Non-pigmented ciliary epithelial cell (primary cell): ENCODE measurements at regions not wholly inside any gene's neighbourhood (a gene's known extent, or its start where the extent isn't known, plus 50 kb on each side); places are given as distances from the start of the nearest gene placed in this dataset.

Experiments used
- DNase-seq: peaks from one replicate; pipeline ENCODE4 v3.0.0-alpha.2; 2010; ENCODE audit warnings: low read depth

GRCh38 chr10:64505501-64505900 lies 984.3 kb downstream of the REEP3 start:
- no peak for DNase-seq

- DNase-seq: no peak
Measured at GRCh38 chr10:64506963-64507362, 985.8 kb downstream of the REEP3 start.

DNA sequence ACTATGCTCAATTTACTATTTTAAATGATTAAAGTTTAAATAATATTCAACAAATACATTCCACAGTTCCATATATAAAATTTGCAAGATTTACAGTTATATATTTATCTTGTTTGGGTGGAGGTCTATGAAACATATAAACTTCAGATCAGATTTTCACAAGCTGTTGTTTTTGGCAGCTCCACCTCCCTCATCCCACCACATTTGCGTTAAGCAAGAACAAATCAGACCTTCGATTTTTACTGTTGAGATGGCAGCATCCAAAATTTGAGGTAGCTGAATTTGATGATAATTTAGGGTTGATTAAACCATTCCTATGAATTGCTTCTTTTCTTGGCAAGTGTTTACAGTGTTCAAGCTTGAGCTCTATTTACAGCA lies 986.4 kb downstream of the REEP3 start:
- DNase-seq: no peak

DNA sequence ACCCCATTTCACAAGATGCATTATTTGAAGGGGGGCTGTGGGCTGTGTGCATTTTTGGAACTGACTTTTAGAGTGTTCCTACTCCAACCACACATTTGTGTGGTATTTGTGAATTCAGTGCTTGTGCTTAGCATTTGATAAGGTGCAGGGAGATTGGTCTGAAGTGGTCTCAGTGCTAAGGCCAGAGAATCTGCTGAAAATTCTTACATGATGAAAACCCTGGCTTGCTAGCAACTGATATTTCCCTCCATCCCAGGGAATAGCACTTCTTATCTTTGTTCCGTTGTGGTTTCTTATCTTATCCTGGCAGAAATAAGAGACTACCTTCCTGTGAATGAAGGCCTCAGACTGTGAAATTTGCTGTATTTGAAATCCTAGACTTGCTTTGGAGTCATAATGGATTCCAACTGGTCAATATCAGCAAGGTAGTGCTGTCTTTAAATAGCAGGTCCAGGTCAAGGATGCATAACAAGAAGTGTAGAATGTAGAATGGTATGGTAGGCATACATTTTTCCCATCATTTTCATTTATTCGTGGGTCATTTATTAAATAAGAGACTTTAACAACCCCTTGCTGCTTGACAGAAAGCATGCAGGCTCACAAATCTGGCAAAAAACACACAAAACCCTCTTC lies 986.9 kb downstream of the REEP3 start:
- DNase-seq: peak; percentile 13

DNA sequence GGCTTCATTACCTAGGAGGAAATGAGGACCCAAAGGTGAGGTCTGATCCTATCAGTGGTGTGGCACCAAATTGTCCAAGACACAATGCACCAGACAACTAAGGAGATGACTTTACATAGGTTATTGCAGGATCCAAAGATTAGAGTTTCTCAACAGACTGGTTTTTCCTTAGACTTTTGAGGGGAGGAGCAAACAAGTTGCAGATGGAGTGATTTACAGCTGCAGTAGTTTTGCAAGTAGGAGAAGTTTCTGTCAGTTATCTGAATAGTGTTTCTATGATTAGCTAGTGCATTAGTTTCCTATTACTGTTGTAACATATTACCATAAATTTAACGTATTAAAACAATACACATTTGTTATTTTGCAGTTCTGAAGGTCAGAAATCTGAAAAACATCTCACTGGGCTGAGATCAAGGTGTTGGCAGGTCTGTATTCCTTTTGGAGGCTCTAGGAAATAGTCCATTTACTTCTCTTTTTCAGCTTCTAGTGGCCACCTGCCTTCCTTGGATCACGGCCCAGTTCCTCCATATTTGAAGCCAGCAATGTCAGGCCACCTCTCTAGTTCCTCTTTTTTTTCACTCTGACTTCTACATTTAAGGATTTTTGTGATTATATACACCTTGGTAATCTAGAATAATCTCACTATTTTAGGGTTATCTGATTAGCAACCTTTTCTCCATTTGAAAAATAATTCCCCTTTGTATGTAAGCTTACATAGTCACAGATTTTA lies 994.9 kb downstream of the REEP3 start:
- DNase-seq: no peak

- DNase-seq: no peak
Measured at GRCh38 chr10:64518456-64518855, 997.3 kb downstream of the REEP3 start.

GRCh38 chr10:64519427-64519826 lies 998.2 kb downstream of the REEP3 start:
- no peak for DNase-seq

DNA sequence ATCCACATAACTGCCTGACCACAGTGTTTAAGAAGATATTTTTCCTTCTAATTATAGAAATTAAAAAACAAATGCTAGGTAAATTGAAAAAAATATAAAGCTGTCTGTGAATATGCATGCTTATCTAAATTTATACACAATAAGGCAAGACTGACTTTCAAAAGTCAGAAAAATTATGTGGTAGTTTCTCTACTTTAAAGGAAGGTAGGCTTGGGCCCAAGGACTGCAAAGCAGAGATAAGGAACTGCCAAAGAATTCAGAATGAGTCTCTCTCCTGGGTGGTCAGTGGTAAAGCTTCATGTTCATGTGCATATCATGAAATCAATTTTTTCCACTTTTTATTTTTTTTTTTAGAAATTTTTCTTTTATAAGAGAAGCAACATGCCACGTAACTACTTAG lies 998.6 kb downstream of the REEP3 start:
- DNase-seq: no peak

DNA sequence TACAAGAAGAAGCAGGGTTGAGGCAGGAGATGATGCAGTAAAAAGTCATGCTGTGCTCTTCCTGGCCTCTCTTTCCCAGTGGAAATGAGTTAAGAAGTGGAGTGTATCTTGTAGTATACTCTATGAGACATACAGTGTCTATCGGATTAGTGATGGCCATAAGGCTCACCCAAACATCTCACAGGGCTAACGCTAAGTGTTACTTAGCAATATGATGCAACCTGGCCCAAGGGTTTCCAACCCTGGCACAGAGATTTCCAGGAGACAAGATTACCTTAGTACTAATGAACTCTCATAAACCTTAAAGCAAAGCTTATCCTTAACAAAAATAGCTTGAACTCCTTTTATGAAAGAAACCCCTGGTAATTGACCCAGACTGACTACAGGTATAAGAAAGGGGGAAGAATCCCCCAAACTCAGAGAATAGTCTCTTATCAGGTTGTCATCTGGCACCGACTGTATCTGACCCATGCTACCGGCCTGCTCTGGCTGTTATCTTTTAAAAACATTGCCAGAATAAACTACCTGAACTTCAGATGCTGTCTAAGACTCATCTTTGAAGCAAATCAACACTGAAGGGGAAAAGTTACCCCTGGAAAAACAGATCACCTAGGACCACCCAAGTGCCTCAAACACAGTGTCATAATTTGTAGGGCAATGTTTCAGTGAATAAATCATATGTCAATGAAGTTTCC lies 1002.0 kb downstream of the REEP3 start:
- no peak for DNase-seq

DNA sequence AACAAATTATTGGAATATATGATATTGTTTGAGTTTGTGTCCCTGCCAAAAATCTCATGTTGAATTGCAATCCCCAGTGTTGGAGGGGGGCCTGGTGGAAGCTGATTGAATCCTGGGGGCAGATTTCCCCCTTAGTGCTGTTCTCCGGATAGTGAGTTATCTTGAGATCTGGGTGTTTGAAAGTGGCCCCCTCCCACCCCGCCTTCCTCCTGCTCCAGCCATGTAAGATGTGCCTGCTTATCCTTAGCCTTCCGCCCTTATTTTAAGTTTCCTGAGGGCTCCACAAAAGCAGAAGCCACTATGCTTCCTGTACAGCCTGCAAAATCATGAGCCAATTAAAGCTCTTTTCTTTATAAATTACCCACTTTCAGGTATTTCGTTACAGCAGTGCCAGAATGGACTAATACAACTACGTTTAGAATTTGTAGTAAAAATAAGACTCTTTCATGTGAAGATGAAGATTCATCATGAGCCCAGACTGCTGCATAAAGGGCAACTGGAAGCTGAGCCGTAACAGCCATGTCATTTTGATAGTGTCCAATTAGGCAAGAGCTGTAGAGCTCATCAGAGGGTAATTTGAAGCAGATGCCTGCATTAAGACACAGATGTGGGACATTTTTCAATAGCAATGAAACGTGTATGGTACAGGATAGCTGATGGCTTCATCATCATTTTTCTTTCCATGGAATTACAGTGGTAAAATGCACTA lies 1007.2 kb downstream of the REEP3 start:
- DNase-seq: no peak

GRCh38 chr10:64529003-64529350 lies 1007.8 kb downstream of the REEP3 start:
- no peak for DNase-seq

GRCh38 chr10:64534616-64535015 lies 1013.4 kb downstream of the REEP3 start:
- no peak for DNase-seq

- DNase-seq: no peak
Measured at GRCh38 chr10:64535131-64535867, 1014.1 kb downstream of the REEP3 start.

DNA sequence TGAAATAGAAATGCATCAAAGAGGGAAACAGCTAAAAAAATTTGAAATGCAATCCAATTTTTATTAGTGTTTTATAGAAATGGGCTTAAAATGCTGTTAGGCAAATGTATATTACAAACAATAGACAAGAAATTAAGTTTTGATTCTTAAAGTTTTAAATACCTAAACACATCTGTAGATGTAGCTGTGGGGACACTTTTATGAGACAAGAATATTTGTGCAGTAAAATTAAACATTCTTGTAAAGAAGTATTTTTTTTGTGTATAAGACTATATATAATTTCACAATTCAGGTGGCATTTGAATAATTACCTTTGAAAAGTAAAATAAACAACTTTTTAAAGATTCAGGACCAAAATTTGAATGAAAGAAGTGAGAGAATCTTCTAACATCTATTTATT lies 1015.9 kb downstream of the REEP3 start:
- DNase-seq: no peak

DNA sequence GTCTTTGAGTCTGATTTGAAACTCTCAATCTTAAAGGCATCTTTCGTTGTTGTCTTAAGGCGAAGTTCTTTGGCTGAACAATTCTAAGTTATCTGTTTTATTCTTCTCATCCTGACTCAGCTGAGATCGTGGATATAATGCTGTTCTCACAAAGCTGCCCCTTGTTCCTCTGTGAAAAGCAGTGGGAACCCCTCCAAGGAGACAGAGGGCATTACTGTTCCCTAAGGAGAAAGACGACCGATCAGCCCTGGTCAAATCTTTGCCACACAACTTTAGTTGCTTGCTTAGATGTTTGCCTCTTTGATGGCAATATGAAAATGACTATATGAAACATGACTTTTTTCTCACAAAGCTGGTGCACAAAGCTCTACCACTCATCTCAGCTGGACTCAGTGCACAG lies 1016.7 kb downstream of the REEP3 start:
- DNase-seq: no peak

DNA sequence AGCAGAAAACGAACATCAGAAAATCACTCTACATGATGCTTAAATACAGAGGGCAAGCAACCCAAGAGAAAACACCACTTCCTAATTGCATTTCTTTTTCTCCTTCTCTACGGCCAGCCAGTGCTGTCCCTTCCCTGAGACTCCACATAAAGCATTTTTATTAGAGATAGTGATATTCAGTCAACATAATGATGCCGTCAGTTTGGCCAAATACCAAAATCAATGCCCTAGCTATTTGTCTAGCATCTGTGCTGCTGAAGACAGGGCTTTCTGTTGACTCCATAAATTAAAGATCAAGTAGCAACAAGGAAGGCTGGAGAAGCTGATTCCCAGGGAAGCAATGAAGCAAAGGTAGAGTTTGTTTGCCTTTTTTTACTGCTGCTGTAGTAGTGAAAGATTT lies 1024.9 kb downstream of the REEP3 start:
- DNase-seq: no peak

GRCh38 chr10:64547168-64547567 lies 1026.0 kb downstream of the REEP3 start:
- DNase-seq: no peak

- DNase-seq: no peak
Measured at GRCh38 chr10:64555666-64556065, 1034.5 kb downstream of the REEP3 start.

DNA sequence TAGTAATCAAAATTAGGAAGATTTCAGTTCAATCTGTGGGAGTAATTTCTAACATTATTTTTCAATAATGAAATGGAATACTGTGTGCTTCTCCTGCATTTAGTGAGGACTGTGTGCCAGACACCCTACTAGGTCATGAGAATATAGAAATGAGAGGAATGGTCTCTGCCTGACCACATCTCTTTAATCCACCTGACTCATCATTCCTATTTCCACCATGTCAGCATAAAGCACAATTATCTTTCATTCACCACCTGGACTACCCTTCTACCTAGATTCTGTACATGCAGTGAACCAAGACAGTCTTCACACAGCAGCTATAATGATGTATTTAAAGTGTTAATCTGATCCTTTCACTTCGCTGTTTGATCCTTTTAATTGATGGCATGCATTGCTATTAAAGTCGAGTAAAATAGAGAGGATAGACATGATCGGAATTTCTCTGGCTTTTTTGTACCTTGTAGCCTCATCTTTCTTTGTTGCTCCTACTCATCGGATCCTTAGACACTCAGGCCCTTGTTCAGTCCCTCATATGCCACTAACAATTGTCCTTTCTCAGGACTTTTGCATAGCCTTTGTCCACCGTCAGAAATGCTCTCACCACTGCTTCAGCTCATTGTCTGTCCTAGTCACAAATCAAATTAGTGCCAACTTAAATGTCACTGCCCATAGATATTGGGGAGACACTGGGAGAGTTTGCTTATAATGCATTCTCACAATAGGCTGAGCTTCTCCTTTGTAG lies 1037.1 kb downstream of the REEP3 start:
- DNase-seq: no peak

DNA sequence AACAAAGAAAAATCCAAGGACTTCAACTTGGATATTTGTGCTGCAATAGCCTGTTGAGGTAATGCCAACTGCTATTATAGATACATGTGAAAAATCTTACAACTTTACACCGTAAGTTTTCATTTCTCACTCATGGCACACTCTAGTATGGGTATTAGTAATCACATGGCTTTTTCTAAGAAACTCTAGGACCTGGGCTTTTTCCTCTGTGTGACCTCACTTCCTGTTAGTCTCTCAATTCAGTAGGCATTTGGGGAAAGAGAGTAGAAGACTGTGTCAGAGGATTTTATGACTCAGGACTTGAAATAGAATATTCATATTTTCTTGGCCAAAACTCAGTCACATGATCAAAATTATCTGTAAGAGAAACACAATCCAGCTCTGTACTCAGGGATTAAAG lies 1049.9 kb downstream of the REEP3 start:
- no peak for DNase-seq

GRCh38 chr10:64573623-64574325 lies 1052.6 kb downstream of the REEP3 start:
- DNase-seq: no peak
